Activated CD4-positive, CD25-positive, alpha-beta regulatory T cell treated with anti-CD3 and anti-CD28 coated beads, Interleukin-2, amount 50 U/mL, for 16 hours (primary cell): ENCODE measurements at regions not wholly inside any gene's neighbourhood (a gene's known extent, or its start where the extent isn't known, plus 50 kb on each side); places are given as distances from the start of the nearest gene placed in this dataset.

ENCODE experiments used
- DNase-seq: peaks from one replicate; pipeline ENCODE4 v3.0.0-alpha.2; 2020; ENCODE audit warnings: low read depth, low spot score

DNA sequence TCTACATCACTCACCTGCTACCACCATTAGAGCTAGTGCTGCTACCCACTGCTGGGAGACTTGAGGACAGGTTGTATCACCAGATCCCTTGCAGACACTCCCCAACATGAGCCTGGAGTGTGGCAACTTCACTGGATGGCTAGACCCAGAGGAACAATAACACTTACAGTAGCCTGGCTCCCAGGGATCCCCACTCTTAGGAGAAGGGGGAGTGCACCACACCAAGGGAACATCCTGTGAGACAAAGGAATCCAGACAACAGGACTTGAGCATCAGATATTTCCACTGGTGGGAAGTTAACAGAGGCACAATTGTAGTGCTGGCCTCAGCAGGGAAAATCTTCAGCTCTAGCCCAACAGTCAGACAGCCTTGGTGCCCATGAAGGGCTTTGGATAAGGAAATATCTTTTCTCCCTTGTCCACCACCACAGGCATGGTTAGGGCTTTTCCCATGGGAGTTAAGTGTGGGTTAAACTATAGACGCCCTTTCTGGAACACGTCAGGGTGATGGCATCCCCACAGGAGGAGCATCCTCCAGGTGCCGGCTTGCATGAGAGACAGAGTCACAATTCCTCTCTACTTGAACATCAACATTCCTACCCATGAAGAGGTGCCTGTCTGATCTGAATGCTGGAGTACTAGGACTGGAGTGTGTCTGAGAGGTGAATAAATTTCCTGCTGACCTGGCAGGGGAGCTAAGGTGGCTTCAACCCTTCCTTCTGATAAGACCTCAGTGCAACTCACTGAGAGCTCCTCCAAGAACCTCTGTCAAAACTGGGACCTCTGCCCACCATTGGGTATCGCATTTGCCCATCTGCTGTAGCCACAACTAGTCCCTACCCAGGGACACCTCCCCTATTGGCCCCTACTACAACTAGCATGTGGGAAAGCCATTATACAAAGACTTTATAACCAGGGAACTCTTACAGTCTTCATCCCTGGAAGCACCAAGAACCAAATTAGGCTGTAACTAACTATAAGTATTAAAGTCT lies 55.4 kb upstream of the SIRPG start:
- DNase-seq, result no peak

DNA sequence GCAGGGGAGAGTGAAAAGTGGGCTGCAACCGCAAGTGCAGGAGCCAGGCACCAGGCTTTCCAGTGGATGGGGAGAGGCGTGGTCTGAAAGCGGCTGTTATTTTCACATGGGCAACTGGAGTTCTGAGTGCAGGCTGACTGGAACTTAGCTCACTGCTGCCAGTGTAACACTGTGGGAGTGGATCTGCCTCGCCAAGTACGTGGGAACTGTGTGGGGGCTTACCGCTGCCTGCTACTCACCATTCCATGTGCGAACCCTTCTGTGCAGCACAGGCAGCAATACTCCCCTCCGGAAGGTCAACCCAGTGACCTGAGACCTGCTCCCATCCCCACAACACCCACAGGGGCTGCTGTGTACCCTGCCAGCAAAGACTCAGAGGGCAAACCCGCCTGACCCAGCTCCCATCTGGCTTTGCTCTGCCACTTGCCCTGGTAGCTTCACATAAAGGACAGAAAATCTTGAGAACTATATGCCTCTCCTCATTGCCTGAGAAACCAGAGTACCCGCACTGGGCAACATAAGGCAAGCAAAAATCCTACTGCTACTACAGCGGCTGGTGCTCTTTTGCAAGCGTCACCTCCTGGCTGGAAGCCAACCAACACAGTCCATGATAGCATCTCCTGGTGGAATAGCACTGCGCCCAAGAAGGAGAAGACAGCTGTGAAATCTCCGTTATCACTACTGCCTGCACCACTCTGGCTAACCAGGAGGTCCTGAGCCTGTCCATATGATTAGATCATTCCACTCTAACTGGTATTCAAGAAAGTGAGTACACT lies 54.4 kb upstream of the SIRPG start:
- no peak for DNase-seq

DNA sequence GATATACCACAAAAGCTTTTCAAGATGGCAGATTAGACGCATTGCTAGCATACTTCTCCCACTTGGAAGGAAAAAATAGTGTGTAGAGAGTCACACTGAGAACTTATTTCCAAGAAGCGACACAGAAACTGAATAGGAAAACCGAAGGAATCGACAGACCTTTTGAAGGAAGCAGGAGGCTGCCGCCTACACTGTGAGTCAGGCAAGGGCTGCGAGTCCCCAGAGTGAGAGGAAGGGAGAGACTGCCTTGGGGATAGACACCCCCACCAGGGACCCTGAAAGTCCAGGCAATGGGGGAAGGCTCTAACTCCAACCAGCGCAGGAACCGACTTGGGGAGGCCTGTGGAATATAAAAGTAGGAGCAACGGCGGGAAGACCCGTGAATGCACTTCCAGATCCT lies 53.7 kb upstream of the SIRPG start:
- DNase-seq, result no peak

DNA sequence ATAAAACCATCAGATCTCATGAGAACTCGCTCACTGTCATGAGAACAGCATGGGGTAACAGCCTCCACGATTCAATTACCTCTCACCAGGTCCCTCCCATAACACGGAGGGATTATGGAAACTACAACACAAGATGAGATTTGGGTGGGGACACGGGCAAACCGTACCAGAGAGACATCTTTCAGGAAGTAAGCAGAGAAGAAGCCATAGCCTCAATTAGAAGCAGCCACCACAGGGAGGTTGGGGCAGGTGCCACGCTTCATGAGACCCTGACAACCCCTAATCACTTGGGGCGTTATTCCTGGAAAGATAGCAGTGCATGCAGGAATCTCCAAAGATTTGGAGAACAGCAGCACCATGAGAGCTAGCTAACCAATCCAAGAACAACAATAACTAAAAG lies 52.9 kb upstream of the SIRPG start:
- DNase-seq, result no peak

DNA sequence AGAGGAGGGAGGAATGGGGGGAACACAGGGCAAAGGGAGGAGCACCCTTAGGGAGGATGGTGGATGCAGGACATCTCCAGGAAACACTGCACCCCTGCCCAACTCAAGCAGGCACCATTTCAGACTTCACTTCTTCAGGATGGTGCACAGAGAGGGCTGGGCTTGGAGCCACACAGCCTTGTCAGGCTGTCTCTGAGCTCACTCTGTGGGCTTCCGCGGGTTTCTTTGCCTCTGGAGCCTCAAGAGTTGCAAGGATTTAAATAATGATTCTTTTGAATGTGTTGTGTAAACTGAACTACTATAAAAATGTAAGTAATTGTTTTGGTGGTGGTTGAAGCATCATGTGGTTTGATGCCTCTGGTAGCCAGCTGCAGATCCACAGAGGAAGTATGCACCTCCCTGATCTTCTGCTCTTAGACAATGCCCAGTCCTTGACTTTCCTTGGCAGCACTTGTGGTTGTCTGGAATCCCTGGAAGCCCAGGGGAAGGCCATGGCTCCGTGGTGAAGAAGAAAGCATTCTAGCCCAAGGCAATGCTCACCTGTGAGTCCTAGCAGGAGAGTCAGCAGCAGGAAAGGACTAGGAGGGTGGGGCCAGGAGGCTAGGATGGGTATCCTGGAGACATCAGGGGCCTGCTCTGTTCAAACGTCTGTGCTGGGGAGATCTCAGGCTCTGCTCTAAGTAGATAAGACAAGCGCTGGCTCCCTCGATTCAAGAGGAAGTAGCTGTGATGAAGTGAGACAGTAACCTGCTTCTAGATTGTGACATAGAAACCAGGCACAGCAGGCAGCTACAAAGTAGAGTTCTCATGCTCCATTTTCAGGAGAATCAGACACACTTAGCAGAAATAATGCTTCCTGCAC lies 50.2 kb upstream of the SIRPG start:
- no peak for DNase-seq
